K562 (cell line): ENCODE measurements at regions not wholly inside any gene's neighbourhood (a gene's known extent, or its start where the extent isn't known, plus 50 kb on each side); places are given as distances from the start of the nearest gene placed in this dataset.

Experiments used
- ATAC-seq: fragments of 200-7000 bp; cut with Tn5 transposase; 3 replicates; pipeline ENCODE4 v1.9.1; 2020; ENCODE audit warnings: moderate library complexity
- BruUV-seq: library from RNA; stranded (reverse); fragments of 400-500 nt; replicated peaks from 2 replicates; lab custom pipeline; 2021; lab: Mats Ljungman, UMichigan
- CTCF ChIA-PET: fragments of 300-600 bp; formaldehyde crosslinking; extraction: SDS; loops from one replicate; lab custom pipeline; 2021; ENCODE audit warnings: low intra/inter-chr PET ratio; lab: Yijun Ruan, JAX
- POLR2A ChIA-PET: fragments of 300-600, 350-650 bp; sonication (Branson Sonifier 250); formaldehyde crosslinking; extraction: SDS; loops from one replicate; lab custom pipeline; 2021; ENCODE audit warnings: antibody characterized with exemption, inconsistent platforms; lab: Yijun Ruan, JAX
- DNase-seq, 4 experiments: peaks; one replicate each; pipeline versions ENCODE4 v3.0.0 to v3.0.0-alpha.2; 2011 to 2018; ENCODE audit warnings: low spot score in 3 of 4, mixed read lengths in 3 of 4; ENCODE audit errors: extremely low read depth in 1 of 4
- FAIRE-seq: peaks from 2 replicates; lab custom pipeline; 2011; peaks lifted over from hg19 to GRCh38; lab: Jason Lieb, UNC
- H2AFZ ChIP-seq: 2 replicates; pipeline ENCODE4 v1.6.0; 2011; ENCODE audit warnings: low read depth, low read length, control low read depth, inconsistent platforms
- H3K27ac ChIP-seq: fragments of 200-600 bp; 3 replicates; pipeline ENCODE4 v1.8.0; 2011; ENCODE audit warnings: low read depth, mild to moderate bottlenecking, control low read depth, inconsistent platforms, low read length, moderate library complexity, mixed read lengths; ENCODE audit errors: extremely low read depth
- H3K27me3 ChIP-seq, 2 experiments: fragments of 300-600 bp in 1 of 2; 2 replicates in 1 of 2; 3 replicates in 1 of 2; pipeline versions ENCODE4 v1.6.0 to v1.8.0; 2011; ENCODE audit warnings: inconsistent platforms in 2 of 2, low read length in 2 of 2, mild to moderate bottlenecking in 1 of 2, mixed read lengths in 1 of 2, moderate library complexity in 1 of 2; ENCODE audit not compliant: control insufficient read depth in 2 of 2, insufficient read depth in 2 of 2
- H3K36me3 ChIP-seq: fragments of 300-600 bp; 3 replicates; pipeline ENCODE4 v1.8.0; 2011; ENCODE audit warnings: mild to moderate bottlenecking, low read length, inconsistent platforms; ENCODE audit not compliant: control insufficient read depth, insufficient read depth
- H3K4me1 ChIP-seq, 2 experiments: fragments of 200-600 bp in 1 of 2; replicated peaks in 1 of 2; 2 replicates in 1 of 2; 3 replicates in 1 of 2; pipeline versions ENCODE4 v1.5.1 to v1.8.0; 2011; ENCODE audit warnings: inconsistent platforms in 2 of 2, low read length in 2 of 2, mild to moderate bottlenecking in 1 of 2, mixed read lengths in 1 of 2, moderate library complexity in 1 of 2; ENCODE audit not compliant: control insufficient read depth in 2 of 2, insufficient read depth in 2 of 2
- H3K4me2 ChIP-seq: 2 replicates; pipeline ENCODE4 v1.6.1; 2011; ENCODE audit warnings: low read length, control low read depth, inconsistent platforms, mixed read lengths; ENCODE audit not compliant: insufficient read depth
- H3K4me3 ChIP-seq: fragments of 200-600 bp; sonication (generic), shearing (Covaris generic); 2 replicates; pipeline ENCODE4 v1.5.1; 2016; ENCODE audit warnings: control low read depth, inconsistent platforms
- H3K79me2 ChIP-seq: fragments of 200-600 bp; 3 replicates; pipeline ENCODE4 v1.8.0; 2011; ENCODE audit warnings: low read length, inconsistent platforms; ENCODE audit not compliant: control insufficient read depth, insufficient read depth
- H3K9ac ChIP-seq, 2 experiments: 2 replicates each; pipeline versions ENCODE4 v1.6.0 to v1.6.1; 2011; ENCODE audit warnings: low read depth in 2 of 2, low read length in 2 of 2, control low read depth in 1 of 2, inconsistent platforms in 1 of 2, mild to moderate bottlenecking in 1 of 2, mixed read lengths in 1 of 2; ENCODE audit not compliant: insufficient read depth in 1 of 2
- H3K9me1 ChIP-seq: one replicate; pipeline ENCODE4 v1.6.0; 2011; ENCODE audit warnings: inconsistent platforms, mild to moderate bottlenecking, low read length, moderate library complexity; ENCODE audit not compliant: control insufficient read depth, insufficient read depth
- H3K9me3 ChIP-seq: replicated peaks from 2 replicates; pipeline ENCODE4 v1.5.1; 2011; ENCODE audit warnings: low read depth, low read length, inconsistent platforms; ENCODE audit not compliant: control insufficient read depth, insufficient read depth
- H4K20me1 ChIP-seq: replicated peaks from 2 replicates; pipeline ENCODE4 v1.6.1; 2011; ENCODE audit warnings: low read length, inconsistent platforms, mixed read lengths; ENCODE audit not compliant: control insufficient read depth, insufficient read depth
- DMBX1 ChIP-seq: fragments of 250-450 bp; sonication (Bioruptor Pico); IDR thresholded peaks from 2 replicates; pipeline ENCODE4 v1.8.0; 2022; ENCODE audit warnings: inconsistent platforms, mild to moderate bottlenecking, moderate library complexity, borderline replicate concordance
- ELF2 ChIP-seq: fragments of 250-450 bp; sonication (Bioruptor Pico); IDR thresholded peaks from 2 replicates; pipeline ENCODE4 v1.5.0; 2021; ENCODE audit warnings: mild to moderate bottlenecking
- ELK3 ChIP-seq: fragments of 450-650 bp; formaldehyde crosslinking; IDR thresholded peaks from 2 replicates; pipeline ENCODE4 v1.4.0; 2020; ENCODE audit warnings: mild to moderate bottlenecking
- GTF2E2 ChIP-seq: fragments of 200-800 bp; sonication (Bioruptor generic); IDR thresholded peaks from 2 replicates; pipeline ENCODE4 v1.6.1; 2016; ENCODE audit warnings: missing genetic modification characterization, missing compliant biosample characterization
- HDGF ChIP-seq: fragments of 450-650 bp; IDR thresholded peaks from 2 replicates; pipeline ENCODE4 v1.6.1; 2016
- NFXL1 ChIP-seq: fragments of 450-650 bp; formaldehyde crosslinking; IDR thresholded peaks from 2 replicates; pipeline ENCODE4 v1.4.0; 2021; ENCODE audit warnings: mild to moderate bottlenecking
- RBM15 ChIP-seq: fragments of 200-400 bp; formaldehyde crosslinking; IDR thresholded peaks from 2 replicates; pipeline ENCODE4 v1.6.1; 2018; ENCODE audit warnings: mild to moderate bottlenecking, low read length, moderate library complexity; ENCODE audit not compliant: insufficient read depth
- RBM39 ChIP-seq: fragments of 200-400 bp; formaldehyde crosslinking; optimal IDR thresholded peaks from 2 replicates; pipeline ENCODE3; 2018; ENCODE audit warnings: low read depth, low read length
- SAFB ChIP-seq: fragments of 200-400 bp; formaldehyde crosslinking; IDR thresholded peaks from 2 replicates; pipeline ENCODE4 v1.6.1; 2017; ENCODE audit warnings: low read depth, low read length, borderline replicate concordance
- SMC3 ChIP-seq: conservative IDR thresholded peaks from 2 replicates; pipeline ENCODE4 v1.6.1; 2011; ENCODE audit warnings: low read depth, low read length, improper control_type of control experiment; ENCODE audit not compliant: insufficient read depth
- ZNF324 ChIP-seq: fragments of 250-450 bp; sonication (Bioruptor Pico); IDR thresholded peaks from 2 replicates; pipeline ENCODE4 v1.4.0; 2020; ENCODE audit warnings: mild to moderate bottlenecking
- WGBS: fragments of 100-300 bp; shearing (Covaris generic); methylation state at CpG from one replicate; pipeline ENCODE4 v1.1.6; 2016; ENCODE audit warnings: low coverage, mixed read lengths; ENCODE audit not compliant: insufficient coverage; ENCODE audit errors: missing lambda C conversion rate; 5-methylcytosine and 5-hydroxymethylcytosine counted together
- in situ Hi-C: fragments of 300-500 bp; cut with MboI; formaldehyde crosslinking; loops from 4 replicates; pipeline ENCODE4 v1.15.0; 2018; ENCODE audit warnings: inconsistent platforms, mixed read lengths
- intact Hi-C: fragments of 100-400 bp; cut with micrococcal nuclease; formaldehyde crosslinking; loops from 2 replicates; pipeline ENCODE4 v1.14.2; 2022

- POLR2A ChIA-PET, result no interaction called here
- H3K27me3 ChIP-seq, result no peaks in the 10 kb centered on the region
- BruUV-seq, result no TSS peak
- CTCF ChIA-PET, result no interaction called here
- intact Hi-C loops, result no loop called here
- H3K9me3 ChIP-seq, result no peaks in the 10 kb centered on the region
- no peak for TF ChIP-seq DMBX1 (CRISPR knock-in tag)
- TF ChIP-seq HDGF, result no peak
- no peak for TF ChIP-seq SAFB
- no peak for TF ChIP-seq RBM15
- TF ChIP-seq ELF2 (CRISPR knock-in tag), result no peak
- no peak for TF ChIP-seq ZNF324 (CRISPR knock-in tag)
- no peak for TF ChIP-seq NFXL1 (CRISPR knock-in tag)
- no peak for TF ChIP-seq GTF2E2 (tag)
- no peak for TF ChIP-seq ELK3
- TF ChIP-seq RBM39, result no peak
- TF ChIP-seq SMC3, result no peak
- TF ChIP-seq, all 486 proteins: peak for 0
- Histone ChIP-seq H3K4me3 (no peak overlapping the region), H3K36me3 (no peaks in the 10 kb centered on the region), H3K4me2 (no peak overlapping the region), H3K9me1 (no peaks in the 10 kb centered on the region), H3K4me1 (no peaks in the 10 kb centered on the region), H4K20me1 (no peaks in the 10 kb centered on the region), H3K9ac (no peak overlapping the region), H3K27ac (no peak overlapping the region), H3K79me2 (no peaks in the 10 kb centered on the region), H2AFZ (no peak overlapping the region)
- in situ Hi-C loops, result no loop called here
- FAIRE-seq (no peak), ATAC-seq (no peak), DNase-seq (no peak)
- 0% methylated on average over 2 of the region's 2 CpGs for WGBS
Observed at GRCh38 chr3:59690886-59691285, 641.1 kb upstream of the CFAP20DC start.
